HG03095 (cell line): ENCODE measurements at regions not wholly inside any gene's neighbourhood (a gene's known extent, or its start where the extent isn't known, plus 50 kb on each side); places are given as distances from the start of the nearest gene placed in this dataset.

Experiments used
- ATAC-seq: cut with Tn5 transposase; IDR thresholded peaks from one replicate; pipeline ENCODE4 v1.9.1; 2021; ENCODE audit warnings: moderate library complexity; ENCODE audit not compliant: unreplicated experiment

- no peak for ATAC-seq
Observed at GRCh38 chr13:73370066-73370465, 311.3 kb downstream of the KLF5 start.

GRCh38 chr13:73369095-73369494 is 310.3 kb downstream of the KLF5 start:
- no peak for ATAC-seq

- no peak for ATAC-seq
Observed at GRCh38 chr13:73368608-73369007, 309.8 kb downstream of the KLF5 start.

- no peak for ATAC-seq
Observed at GRCh38 chr13:73367886-73368285, 309.1 kb downstream of the KLF5 start.

GRCh38 chr13:73366241-73366640 is 307.4 kb downstream of the KLF5 start:
- ATAC-seq: no peak

- no peak for ATAC-seq
Observed at GRCh38 chr13:73365681-73366080, 306.9 kb downstream of the KLF5 start.

- no peak for ATAC-seq
Observed at GRCh38 chr13:73365252-73365651, 306.4 kb downstream of the KLF5 start.

- no peak for ATAC-seq
Observed at GRCh38 chr13:73364736-73365135, 305.9 kb downstream of the KLF5 start.

- no peak for ATAC-seq
Observed at GRCh38 chr13:73358606-73359095, 299.8 kb downstream of the KLF5 start.

GRCh38 chr13:73355134-73355533 is 296.3 kb downstream of the KLF5 start:
- ATAC-seq: no peak

- ATAC-seq: no peak
Observed at GRCh38 chr13:73351730-73352129, 292.9 kb downstream of the KLF5 start.

- no peak for ATAC-seq
Observed at GRCh38 chr13:73341748-73342147, 282.9 kb downstream of the KLF5 start.

- no peak for ATAC-seq
Observed at GRCh38 chr13:73340069-73340468, 281.3 kb downstream of the KLF5 start.

GRCh38 chr13:73339086-73339485 is 280.3 kb downstream of the KLF5 start:
- ATAC-seq: no peak

GRCh38 chr13:73338389-73338788 is 279.6 kb downstream of the KLF5 start:
- no peak for ATAC-seq

GRCh38 chr13:73337532-73337931 is 278.7 kb downstream of the KLF5 start:
- no peak for ATAC-seq

GRCh38 chr13:73336773-73337172 is 278.0 kb downstream of the KLF5 start:
- ATAC-seq: no peak

- ATAC-seq: no peak
Observed at GRCh38 chr13:73335944-73336343, 277.1 kb downstream of the KLF5 start.

GRCh38 chr13:73335210-73335609 is 276.4 kb downstream of the KLF5 start:
- peak; percentile 94 for ATAC-seq

GRCh38 chr13:73334445-73334844 is 275.6 kb downstream of the KLF5 start:
- ATAC-seq: no peak

- no peak for ATAC-seq
Observed at GRCh38 chr13:73331556-73331955, 272.8 kb downstream of the KLF5 start.

GRCh38 chr13:73329355-73329754 is 270.6 kb downstream of the KLF5 start:
- ATAC-seq: no peak

- no peak for ATAC-seq
Observed at GRCh38 chr13:73327579-73327978, 268.8 kb downstream of the KLF5 start.
